Esophagus squamous epithelium (tissue), 4 donors: ENCODE measurements at regions not wholly inside any gene's neighbourhood (a gene's known extent, or its start where the extent isn't known, plus 50 kb on each side); places are given as distances from the start of the nearest gene placed in this dataset.

Source experiments
- small RNA-seq, 4 donors: library from RNA; depleted of rRNA; stranded (forward); fragments of <200 nt; gene quantifications; one replicate each; pipeline ENCODE3, GENCODE V24; 2016

Small RNAs in the stretch of these regions (small RNA-seq; reads per million reads assigned to genes)
- gene MIR3664 (0 to 0.07 (median 0) reads per million in 4 donors), gene RF00019 (0 reads per million in 4 donors)
